ENCODE measurements at regions not wholly inside any gene's neighbourhood (a gene's known extent, or its start where the extent isn't known, plus 50 kb on each side); places are given as distances from the start of the nearest gene placed in this dataset.

DNA sequence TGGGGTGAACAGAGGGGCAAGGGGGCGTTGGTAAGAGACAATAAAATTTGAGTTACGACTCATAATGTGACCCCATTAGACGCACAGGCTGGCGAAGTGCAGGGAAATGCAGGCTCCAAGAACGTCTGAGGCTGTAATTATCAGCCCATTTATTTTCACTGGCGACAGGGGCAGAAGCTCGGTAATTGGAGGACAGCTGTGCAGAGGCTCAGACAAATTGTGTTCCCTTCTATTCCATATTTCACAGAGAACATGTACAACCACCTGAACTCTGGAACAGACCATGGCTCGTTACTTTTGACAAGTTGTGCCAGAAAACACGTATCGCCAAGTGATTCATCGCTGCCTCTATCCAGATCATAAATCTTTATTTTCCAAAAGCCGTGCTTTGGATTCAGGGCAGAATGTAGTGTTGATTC is 137.3 kb upstream of the FRMD4A start:
- ATAC-seq (no peak), DNase-seq (ENCODE audit: low read depth in 1 of 2, low spot score in 1 of 2) (no peak), FAIRE-seq (no peak)
- H3K4me2 ChIP-seq: no peak overlapping the region
- no peak overlapping the region for H3K4me3 ChIP-seq
- no peaks in the 10 kb centered on the region for H3K4me1 ChIP-seq
- no peak for TF ChIP-seq RAD21 (conservative IDR thresholded peaks at IDR 0.05 in 1 of 2, IDR thresholded peaks at IDR 0.05 in 1 of 2)
- no peak for TF ChIP-seq CHD2 (IDR thresholded peaks at IDR 0.05; ENCODE audit: low read length, partially characterized antibody)
- TF ChIP-seq CEBPB (IDR thresholded peaks at IDR 0.05): no peak
- TF ChIP-seq GATA3 (IDR thresholded peaks at IDR 0.05; ENCODE audit: borderline replicate concordance): no peak
- TF ChIP-seq ZSCAN20 (CRISPR knock-in tag; IDR thresholded peaks at IDR 0.05): no peak
- no peak for TF ChIP-seq ESRRA (IDR thresholded peaks at IDR 0.05; ENCODE audit: borderline replicate concordance, low read length)
- no peak for TF ChIP-seq HOXB13 (CRISPR knock-in tag; IDR thresholded peaks at IDR 0.05; ENCODE audit: low read depth)
- no peak for TF ChIP-seq POLR2AphosphoS2 (conservative IDR thresholded peaks at IDR 0.05; ENCODE audit: low read length)
- TF ChIP-seq RFX5 (IDR thresholded peaks at IDR 0.05): no peak
- TF ChIP-seq TFCP2L1 (CRISPR knock-in tag; IDR thresholded peaks at IDR 0.05): no peak
- TF ChIP-seq NR3C1 (IDR thresholded peaks at IDR 0.05): no peak
- TF ChIP-seq CHD4 (IDR thresholded peaks at IDR 0.05; ENCODE audit: borderline replicate concordance): no peak
- no peak for TF ChIP-seq ZFP36 (IDR thresholded peaks at IDR 0.05; ENCODE audit: borderline replicate concordance, partially characterized antibody)
- no peak for TF ChIP-seq KDM1A (IDR thresholded peaks at IDR 0.05; ENCODE audit: low read depth)
- TF ChIP-seq, protein P1, sequence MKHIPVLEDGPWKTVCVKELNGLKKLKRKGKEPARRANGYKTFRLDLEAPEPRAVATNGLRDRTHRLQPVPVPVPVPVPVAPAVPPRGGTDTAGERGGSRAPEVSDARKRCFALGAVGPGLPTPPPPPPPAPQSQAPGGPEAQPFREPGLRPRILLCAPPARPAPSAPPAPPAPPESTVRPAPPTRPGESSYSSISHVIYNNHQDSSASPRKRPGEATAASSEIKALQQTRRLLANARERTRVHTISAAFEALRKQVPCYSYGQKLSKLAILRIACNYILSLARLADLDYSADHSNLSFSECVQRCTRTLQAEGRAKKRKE (CRISPR knock-in tag; IDR thresholded peaks at IDR 0.05; ENCODE audit: low read depth): no peak
- TF ChIP-seq MAZ (IDR thresholded peaks at IDR 0.05; ENCODE audit: borderline replicate concordance, low read depth, low read length): no peak
- 45% methylated on average over 12 of the region's 12 CpGs for WGBS (ENCODE audit: missing lambda C conversion rate)
- peaks cover 18% of the 10 kb centered on the region for H3K9me3 ChIP-seq
- CTCF ChIA-PET: interaction anchor here (1.0 kb wide), 1 partner anchor 14 kb away, joined by 6 read pairs; no protein-coding TSS in a partner anchor
- no peak overlapping the region for H3K27ac ChIP-seq
- POLR2A ChIA-PET: no interaction called here

DNA sequence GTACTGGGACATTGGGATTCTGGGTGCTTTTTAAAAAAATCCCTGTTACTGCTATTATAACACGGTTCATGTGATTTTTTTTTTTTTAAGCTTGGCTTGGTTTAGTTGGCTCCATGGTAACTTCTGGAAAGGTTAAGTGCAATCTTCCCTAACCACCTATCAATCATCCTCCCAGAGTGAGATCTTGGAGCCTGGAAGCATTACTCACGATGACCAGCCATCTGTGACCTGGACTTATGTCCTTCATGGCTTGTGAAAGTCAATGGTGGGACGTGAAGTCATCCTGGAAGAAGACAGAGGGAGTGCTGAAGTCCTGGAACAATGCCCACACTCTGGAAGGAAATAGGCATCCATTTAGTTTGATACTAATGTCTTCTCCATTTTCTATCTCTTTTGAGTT is 135.5 kb upstream of the FRMD4A start:
- Histone ChIP-seq H3K4me3 (no peak overlapping the region), H3K4me1 (no peaks in the 10 kb centered on the region), H3K4me2 (no peak overlapping the region), H3K27ac (no peak overlapping the region), H3K9me3 (peaks cover 18% of the 10 kb centered on the region)
- ChIA-PET CTCF (interaction anchor here (1.1 to 1.7 kb wide), 2 partner anchors 9 to 10 kb away, joined by 5 read pairs; no protein-coding TSS in a partner anchor), POLR2A (no interaction called here)
- TF ChIP-seq SMC3 (IDR thresholded peaks at IDR 0.05) (no peak), FOXS1 (CRISPR knock-in tag; IDR thresholded peaks at IDR 0.05) (no peak)
- no peak for ATAC-seq
- no peak for FAIRE-seq
- peak in 1 of 2 experiments; percentile 21 for DNase-seq (ENCODE audit: low read depth in 1 of 2, low spot score in 1 of 2)
- WGBS (ENCODE audit: missing lambda C conversion rate): 17% methylated on average over 3 of the region's 3 CpGs

DNA sequence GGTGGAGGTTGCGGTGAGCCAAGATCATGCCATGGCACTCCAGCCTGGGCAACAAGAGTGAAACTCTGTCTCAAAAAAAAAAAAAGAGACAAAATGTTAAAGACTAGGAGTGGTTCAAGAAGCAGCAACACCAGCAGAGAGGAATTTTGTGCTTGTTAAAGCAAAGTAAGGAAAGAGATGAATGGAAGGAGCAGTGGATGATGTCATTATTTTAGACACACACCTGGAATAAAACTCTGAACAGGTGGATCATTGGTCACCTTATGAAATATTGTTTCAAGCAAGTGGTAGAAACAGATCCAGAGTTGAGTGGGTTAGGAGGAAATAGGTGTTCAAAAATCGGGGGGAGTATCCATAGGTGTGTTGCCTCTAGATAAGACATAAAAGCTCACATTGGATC is 129.7 kb upstream of the FRMD4A start:
- 47% methylated on average over 2 of the region's 2 CpGs for WGBS (ENCODE audit: missing lambda C conversion rate)
- H3K27ac ChIP-seq: no peak overlapping the region
- no peak overlapping the region for H3K4me3 ChIP-seq
- H3K9me3 ChIP-seq: peaks cover 18% of the 10 kb centered on the region
- no peaks in the 10 kb centered on the region for H3K4me1 ChIP-seq
- ChIA-PET CTCF (interaction anchor here (0.6 to 0.8 kb wide), 2 partner anchors 38 to 275 kb away, joined by 3 read pairs; no protein-coding TSS in a partner anchor), POLR2A (no interaction called here)
- no peak for FAIRE-seq
- TF ChIP-seq, protein P2, sequence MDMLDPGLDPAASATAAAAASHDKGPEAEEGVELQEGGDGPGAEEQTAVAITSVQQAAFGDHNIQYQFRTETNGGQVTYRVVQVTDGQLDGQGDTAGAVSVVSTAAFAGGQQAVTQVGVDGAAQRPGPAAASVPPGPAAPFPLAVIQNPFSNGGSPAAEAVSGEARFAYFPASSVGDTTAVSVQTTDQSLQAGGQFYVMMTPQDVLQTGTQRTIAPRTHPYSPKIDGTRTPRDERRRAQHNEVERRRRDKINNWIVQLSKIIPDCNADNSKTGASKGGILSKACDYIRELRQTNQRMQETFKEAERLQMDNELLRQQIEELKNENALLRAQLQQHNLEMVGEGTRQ (IDR thresholded peaks at IDR 0.05): no peak
- no peak for TF ChIP-seq ZSCAN20 (CRISPR knock-in tag; IDR thresholded peaks at IDR 0.05)
- TF ChIP-seq ZFP36 (IDR thresholded peaks at IDR 0.05; ENCODE audit: borderline replicate concordance, partially characterized antibody): no peak
- TF ChIP-seq, protein P3, sequence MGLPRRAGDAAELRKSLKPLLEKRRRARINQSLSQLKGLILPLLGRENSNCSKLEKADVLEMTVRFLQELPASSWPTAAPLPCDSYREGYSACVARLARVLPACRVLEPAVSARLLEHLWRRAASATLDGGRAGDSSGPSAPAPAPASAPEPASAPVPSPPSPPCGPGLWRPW (IDR thresholded peaks at IDR 0.05): no peak
- TF ChIP-seq RCOR1 (IDR thresholded peaks at IDR 0.05; ENCODE audit: low read depth, low read length): no peak
- no peak for TF ChIP-seq JUN (IDR thresholded peaks at IDR 0.05)
- TF ChIP-seq HOXA7 (CRISPR knock-in tag; IDR thresholded peaks at IDR 0.05): no peak
- TF ChIP-seq, protein P4, sequence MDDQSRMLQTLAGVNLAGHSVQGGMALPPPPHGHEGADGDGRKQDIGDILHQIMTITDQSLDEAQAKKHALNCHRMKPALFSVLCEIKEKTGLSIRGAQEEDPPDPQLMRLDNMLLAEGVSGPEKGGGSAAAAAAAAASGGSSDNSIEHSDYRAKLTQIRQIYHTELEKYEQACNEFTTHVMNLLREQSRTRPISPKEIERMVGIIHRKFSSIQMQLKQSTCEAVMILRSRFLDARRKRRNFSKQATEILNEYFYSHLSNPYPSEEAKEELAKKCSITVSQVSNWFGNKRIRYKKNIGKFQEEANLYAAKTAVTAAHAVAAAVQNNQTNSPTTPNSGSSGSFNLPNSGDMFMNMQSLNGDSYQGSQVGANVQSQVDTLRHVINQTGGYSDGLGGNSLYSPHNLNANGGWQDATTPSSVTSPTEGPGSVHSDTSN (IDR thresholded peaks at IDR 0.05): no peak
- TF ChIP-seq TP53 (CRISPR knock-in tag; IDR thresholded peaks at IDR 0.05): no peak
- no peak for TF ChIP-seq CHD4 (IDR thresholded peaks at IDR 0.05; ENCODE audit: borderline replicate concordance)
- no peak for TF ChIP-seq RFX5 (IDR thresholded peaks at IDR 0.05)
- TF ChIP-seq EP300 (IDR thresholded peaks at IDR 0.05): no peak
- no peak for TF ChIP-seq ZC3H11A (IDR thresholded peaks at IDR 0.05)
- TF ChIP-seq SMC3 (IDR thresholded peaks at IDR 0.05): no peak
- no peak for DNase-seq (ENCODE audit: low read depth in 1 of 2, low spot score in 1 of 2)
- no peak overlapping the region for H3K4me2 ChIP-seq
- no peak for ATAC-seq
